ENCODE measurements at regions not wholly inside any gene's neighbourhood (a gene's known extent, or its start where the extent isn't known, plus 50 kb on each side); places are given as distances from the start of the nearest gene placed in this dataset.

- Histone ChIP-seq H3K27ac (ENCODE audit: low read length) (peak overlapping the region; percentile 30; the same call in 1 of the 2 replicates), H3K27me3 (ENCODE audit: control insufficient read depth, insufficient read depth, low read length) (no peaks in the 10 kb centered on the region), H3K9me3 (ENCODE audit: control insufficient read depth, insufficient read depth, low read depth, low read length) (no peaks in the 10 kb centered on the region), H3K4me3 (ENCODE audit: low read depth in 2 of 2, low read length in 2 of 2) (no peak overlapping the region), H3K4me1 (ENCODE audit: control insufficient read depth, insufficient read depth, low read length) (no peaks in the 10 kb centered on the region), H3K36me3 (ENCODE audit: control insufficient read depth, insufficient read depth, low read length) (no peaks in the 10 kb centered on the region)
- no TSS peak for BruUV-seq (replicated peaks)
- intact Hi-C loops (cut with micrococcal nuclease; ENCODE audit: unreplicated experiment) (no loop called here), in situ Hi-C loops (cut with HindIII; ENCODE audit: low pct_unique_long_range_greater_than_20kb, low sequenced_read_pairs) (no loop called here)
- ATAC-seq (no peak), DNase-seq (ENCODE audit: low read depth, low spot score) (no peak)
- ChIA-PET POLR2A (no interaction called here), CTCF (interaction anchor here (0.6 kb wide), 1 partner anchor 23 kb away, joined by 4 read pairs; no protein-coding TSS in a partner anchor)
- TF ChIP-seq TCF7L2 (IDR thresholded peaks at IDR 0.05; ENCODE audit: low read depth, low read length) = no peak
- TF ChIP-seq CTCF (IDR thresholded peaks at IDR 0.05) = no peak
- TF ChIP-seq SIN3A (IDR thresholded peaks at IDR 0.05; ENCODE audit: borderline replicate concordance, insufficient read depth, low read depth, low read length) = no peak
- TF ChIP-seq REST (IDR thresholded peaks at IDR 0.05; ENCODE audit: insufficient read depth in 1 of 2, low read depth in 2 of 2, low read length in 1 of 2) = no peak
- TF ChIP-seq POLR2AphosphoS5 (IDR thresholded peaks at IDR 0.05; ENCODE audit: low read depth, low read length) = no peak
These were observed 353.0 kb downstream of the PLK2 start for GRCh38 chr5:58106754-58107410.

GRCh38 chr5:58105836-58106235 lies 354.1 kb downstream of the PLK2 start:
- TF ChIP-seq CTCF (IDR thresholded peaks at IDR 0.05) (no peak), REST (IDR thresholded peaks at IDR 0.05; ENCODE audit: insufficient read depth in 1 of 2, low read depth in 2 of 2, low read length in 1 of 2) (no peak), SIN3A (IDR thresholded peaks at IDR 0.05; ENCODE audit: borderline replicate concordance, insufficient read depth, low read depth, low read length) (no peak), POLR2AphosphoS5 (IDR thresholded peaks at IDR 0.05; ENCODE audit: low read depth, low read length) (no peak), TCF7L2 (IDR thresholded peaks at IDR 0.05; ENCODE audit: low read depth, low read length) (no peak)
- DNase-seq (ENCODE audit: low read depth, low spot score) (no peak), ATAC-seq (no peak)
- no peaks in the 10 kb centered on the region for H3K4me1 ChIP-seq (ENCODE audit: control insufficient read depth, insufficient read depth, low read length)
- CTCF ChIA-PET = no interaction called here
- H3K4me3 ChIP-seq (ENCODE audit: low read depth in 2 of 2, low read length in 2 of 2) = no peak overlapping the region
- H3K36me3 ChIP-seq (ENCODE audit: control insufficient read depth, insufficient read depth, low read length) = no peaks in the 10 kb centered on the region
- BruUV-seq (replicated peaks) = no TSS peak
- no peaks in the 10 kb centered on the region for H3K9me3 ChIP-seq (ENCODE audit: control insufficient read depth, insufficient read depth, low read depth, low read length)
- in situ Hi-C loops (cut with HindIII; ENCODE audit: low pct_unique_long_range_greater_than_20kb, low sequenced_read_pairs) = no loop called here
- intact Hi-C loops (cut with micrococcal nuclease; ENCODE audit: unreplicated experiment) = no loop called here
- POLR2A ChIA-PET = no interaction called here
- H3K27me3 ChIP-seq (ENCODE audit: control insufficient read depth, insufficient read depth, low read length) = no peaks in the 10 kb centered on the region
- no peak overlapping the region for H3K27ac ChIP-seq (ENCODE audit: low read length)

Data from Panc1 (cell line).